ENCODE measurements at regions not wholly inside any gene's neighbourhood (a gene's known extent, or its start where the extent isn't known, plus 50 kb on each side); places are given as distances from the start of the nearest gene placed in this dataset.

DNA sequence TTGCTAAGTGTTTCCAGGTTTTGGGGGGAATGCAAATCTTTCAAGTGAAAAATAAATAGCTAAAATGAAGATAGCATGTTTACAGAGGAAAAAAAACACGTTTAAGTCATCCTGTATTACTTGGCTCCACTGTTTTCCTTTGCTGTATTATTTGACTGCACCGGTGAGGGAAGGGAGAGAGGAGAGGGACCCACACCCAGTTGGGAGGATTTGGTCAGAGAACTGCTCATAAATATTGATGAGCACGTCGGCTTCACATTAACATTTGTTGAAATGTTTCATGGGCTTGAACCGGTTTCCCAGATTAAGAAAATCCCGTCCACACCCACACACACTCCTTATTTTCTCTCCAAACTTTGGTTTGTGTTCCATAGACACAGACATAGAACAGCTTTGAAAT lies 493.8 kb upstream of the MGMT start:
- TF ChIP-seq, protein P1, sequence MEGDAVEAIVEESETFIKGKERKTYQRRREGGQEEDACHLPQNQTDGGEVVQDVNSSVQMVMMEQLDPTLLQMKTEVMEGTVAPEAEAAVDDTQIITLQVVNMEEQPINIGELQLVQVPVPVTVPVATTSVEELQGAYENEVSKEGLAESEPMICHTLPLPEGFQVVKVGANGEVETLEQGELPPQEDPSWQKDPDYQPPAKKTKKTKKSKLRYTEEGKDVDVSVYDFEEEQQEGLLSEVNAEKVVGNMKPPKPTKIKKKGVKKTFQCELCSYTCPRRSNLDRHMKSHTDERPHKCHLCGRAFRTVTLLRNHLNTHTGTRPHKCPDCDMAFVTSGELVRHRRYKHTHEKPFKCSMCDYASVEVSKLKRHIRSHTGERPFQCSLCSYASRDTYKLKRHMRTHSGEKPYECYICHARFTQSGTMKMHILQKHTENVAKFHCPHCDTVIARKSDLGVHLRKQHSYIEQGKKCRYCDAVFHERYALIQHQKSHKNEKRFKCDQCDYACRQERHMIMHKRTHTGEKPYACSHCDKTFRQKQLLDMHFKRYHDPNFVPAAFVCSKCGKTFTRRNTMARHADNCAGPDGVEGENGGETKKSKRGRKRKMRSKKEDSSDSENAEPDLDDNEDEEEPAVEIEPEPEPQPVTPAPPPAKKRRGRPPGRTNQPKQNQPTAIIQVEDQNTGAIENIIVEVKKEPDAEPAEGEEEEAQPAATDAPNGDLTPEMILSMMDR (IDR thresholded peaks at IDR 0.05; ENCODE audit: insufficient read depth, low read depth, low read length, missing control alignments): no peak
- DNase-seq (ENCODE audit: low read depth): no peak
- no peak overlapping the region for H3K4me3 ChIP-seq (ENCODE audit: low read depth, low read length)

GRCh38 chr10:128976856-128977255 lies 490.2 kb upstream of the MGMT start:
- TF ChIP-seq, protein P1 (IDR thresholded peaks at IDR 0.05; ENCODE audit: insufficient read depth, low read depth, low read length, missing control alignments): no peak
- H3K4me3 ChIP-seq (ENCODE audit: low read depth, low read length): no peak overlapping the region
- DNase-seq (ENCODE audit: low read depth): no peak

GRCh38 chr10:128978211-128978610 lies 488.8 kb upstream of the MGMT start:
- TF ChIP-seq, protein P1 (IDR thresholded peaks at IDR 0.05; ENCODE audit: insufficient read depth, low read depth, low read length, missing control alignments): no peak
- no peak for DNase-seq (ENCODE audit: low read depth)

DNA sequence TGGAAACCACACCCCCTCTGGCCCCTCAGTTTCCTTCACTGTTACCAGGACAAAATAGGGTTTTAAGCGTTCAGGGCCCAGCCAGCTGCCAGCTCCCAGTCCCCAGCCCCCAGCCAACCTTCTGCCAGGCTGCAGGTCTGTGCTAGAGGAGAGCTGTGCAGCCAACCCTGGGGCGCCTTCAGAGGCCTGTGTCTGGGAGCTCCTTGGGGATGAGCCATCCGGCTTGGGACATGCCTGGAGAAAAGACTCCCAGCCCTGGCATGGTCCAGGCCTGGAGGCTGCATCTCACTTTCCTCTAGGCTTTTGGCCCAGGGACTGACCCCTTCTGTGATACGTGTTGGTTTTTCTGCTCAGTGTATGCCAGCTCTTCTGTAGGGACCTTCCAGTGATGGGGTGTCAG lies 487.6 kb upstream of the MGMT start:
- no peak overlapping the region for H3K4me3 ChIP-seq (ENCODE audit: low read depth, low read length)
- no peak for DNase-seq (ENCODE audit: low read depth)
- TF ChIP-seq, protein P1 (IDR thresholded peaks at IDR 0.05; ENCODE audit: insufficient read depth, low read depth, low read length, missing control alignments): no peak

More at GRCh38 chr10:128978211-128978610, 488.8 kb upstream of the MGMT start:
- H3K4me3 ChIP-seq (ENCODE audit: low read depth, low read length): no peak overlapping the region

- TF ChIP-seq, protein P1 (IDR thresholded peaks at IDR 0.05; ENCODE audit: insufficient read depth, low read depth, low read length, missing control alignments): no peak
Measured at GRCh38 chr10:128981251-128981650, 485.8 kb upstream of the MGMT start.

GRCh38 chr10:128981881-128982615 lies 485.0 kb upstream of the MGMT start:
- H3K4me3 ChIP-seq (ENCODE audit: low read depth, low read length): no peak overlapping the region
- DNase-seq (ENCODE audit: low read depth): no peak
- TF ChIP-seq, protein P1 (IDR thresholded peaks at IDR 0.05; ENCODE audit: insufficient read depth, low read depth, low read length, missing control alignments): no peak

More at GRCh38 chr10:128981251-128981650, 485.8 kb upstream of the MGMT start:
- DNase-seq (ENCODE audit: low read depth): no peak
- H3K4me3 ChIP-seq (ENCODE audit: low read depth, low read length): no peak overlapping the region

DNA sequence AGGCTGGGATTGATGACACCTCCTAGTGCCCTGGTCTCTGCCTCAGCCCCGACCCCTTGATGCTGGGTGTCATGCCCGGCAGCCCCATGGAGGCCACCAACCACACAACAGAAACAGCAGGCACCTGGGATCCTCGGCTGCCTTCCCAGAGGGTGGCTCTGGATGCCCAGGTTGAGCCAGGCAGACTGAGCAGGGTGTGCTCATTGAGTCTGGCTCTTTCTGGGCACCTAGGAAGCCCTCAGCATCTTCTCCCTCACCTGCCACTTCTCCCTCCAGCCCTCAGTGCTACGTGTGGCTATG lies 484.5 kb upstream of the MGMT start:
- TF ChIP-seq, protein P1 (IDR thresholded peaks at IDR 0.05; ENCODE audit: insufficient read depth, low read depth, low read length, missing control alignments): no peak
- no peak overlapping the region for H3K4me3 ChIP-seq (ENCODE audit: low read depth, low read length)
- DNase-seq (ENCODE audit: low read depth): no peak

Data from GM12865 (cell line).